ENCODE measurements at regions not wholly inside any gene's neighbourhood (a gene's known extent, or its start where the extent isn't known, plus 50 kb on each side); places are given as distances from the start of the nearest gene placed in this dataset.

- no peak overlapping the region for H3K27ac ChIP-seq (ENCODE audit: low read depth in 1 of 2, low read length in 1 of 2)
- no peaks in the 10 kb centered on the region for H3K4me1 ChIP-seq (ENCODE audit: control insufficient read depth in 5 of 5, insufficient read depth in 5 of 5, low read length in 5 of 5)
- H3K4me3 ChIP-seq: no peak overlapping the region
- H3K9me3 ChIP-seq (ENCODE audit: control insufficient read depth in 4 of 4, insufficient read depth in 3 of 4, low read length in 3 of 4): peaks cover 0 to under 1% (median 0%) of the 10 kb centered on the region in 4 donors
- H3K36me3 ChIP-seq (ENCODE audit: control insufficient read depth in 4 of 4, insufficient read depth in 4 of 4, low read length in 4 of 4): no peaks in the 10 kb centered on the region
- H3K9ac ChIP-seq (ENCODE audit: insufficient read depth in 1 of 2, low read length in 2 of 2): no peak overlapping the region
- no peak for TF ChIP-seq CTCF (IDR thresholded peaks at IDR 0.05; ENCODE audit: control extremely low read depth, extremely low read depth)
- DNase-seq: no peak
- ATAC-seq (ENCODE audit: insufficient read depth, low FRiP score): no peak
- H3K27me3 ChIP-seq (ENCODE audit: control insufficient read depth in 3 of 3, insufficient read depth in 3 of 3, low read length in 2 of 3): no peaks in the 10 kb centered on the region
- WGBS, 2 donors: 58 to 77% methylated on average over 1 of the region's 1 CpG
Observed at GRCh38 chr13:85277748-85278147, 521.5 kb downstream of the SLITRK6 start.

GRCh38 chr13:85266771-85267170 lies 532.4 kb downstream of the SLITRK6 start:
- no peak for DNase-seq
- WGBS, 2 donors: 81 to 85% methylated on average over 2 of the region's 2 CpGs
- no peak overlapping the region for H3K27ac ChIP-seq (ENCODE audit: low read depth in 1 of 2, low read length in 1 of 2)
- no peak overlapping the region for H3K4me3 ChIP-seq
- no peaks in the 10 kb centered on the region for H3K36me3 ChIP-seq (ENCODE audit: control insufficient read depth in 4 of 4, insufficient read depth in 4 of 4, low read length in 4 of 4)
- ATAC-seq (ENCODE audit: insufficient read depth, low FRiP score): no peak
- H3K27me3 ChIP-seq (ENCODE audit: control insufficient read depth in 3 of 3, insufficient read depth in 3 of 3, low read length in 2 of 3): no peaks in the 10 kb centered on the region
- no peak overlapping the region for H3K9ac ChIP-seq (ENCODE audit: insufficient read depth in 1 of 2, low read length in 2 of 2)
- no peak for TF ChIP-seq CTCF (IDR thresholded peaks at IDR 0.05; ENCODE audit: control extremely low read depth, extremely low read depth)
- H3K4me1 ChIP-seq (ENCODE audit: control insufficient read depth in 5 of 5, insufficient read depth in 5 of 5, low read length in 5 of 5): peaks cover 0 to 2% (median 0%) of the 10 kb centered on the region in 5 donors
- no peaks in the 10 kb centered on the region for H3K9me3 ChIP-seq (ENCODE audit: control insufficient read depth in 4 of 4, insufficient read depth in 3 of 4, low read length in 3 of 4)

- Histone ChIP-seq H3K4me1 (ENCODE audit: control insufficient read depth in 5 of 5, insufficient read depth in 5 of 5, low read length in 5 of 5) (peaks cover 0 to 2% (median 0%) of the 10 kb centered on the region in 5 donors), H3K9me3 (ENCODE audit: control insufficient read depth in 4 of 4, insufficient read depth in 3 of 4, low read length in 3 of 4) (no peaks in the 10 kb centered on the region), H3K4me3 (no peak overlapping the region), H3K27ac (ENCODE audit: low read depth in 1 of 2, low read length in 1 of 2) (no peak overlapping the region), H3K9ac (ENCODE audit: insufficient read depth in 1 of 2, low read length in 2 of 2) (no peak overlapping the region), H3K36me3 (ENCODE audit: control insufficient read depth in 4 of 4, insufficient read depth in 4 of 4, low read length in 4 of 4) (no peaks in the 10 kb centered on the region), H3K27me3 (ENCODE audit: control insufficient read depth in 3 of 3, insufficient read depth in 3 of 3, low read length in 2 of 3) (no peaks in the 10 kb centered on the region)
- WGBS, 2 donors: 31 to 47% methylated on average over 1 of the region's 1 CpG
- TF ChIP-seq CTCF (IDR thresholded peaks at IDR 0.05; ENCODE audit: control extremely low read depth, extremely low read depth): no peak
- DNase-seq (no peak), ATAC-seq (ENCODE audit: insufficient read depth, low FRiP score) (no peak)
Observed at GRCh38 chr13:85266331-85266730, 532.9 kb downstream of the SLITRK6 start.

GRCh38 chr13:85265296-85265695 lies 533.9 kb downstream of the SLITRK6 start:
- no peak for TF ChIP-seq CTCF (IDR thresholded peaks at IDR 0.05; ENCODE audit: control extremely low read depth, extremely low read depth)
- Histone ChIP-seq H3K4me1 (ENCODE audit: control insufficient read depth in 5 of 5, insufficient read depth in 5 of 5, low read length in 5 of 5) (peaks cover 0 to 2% (median 0%) of the 10 kb centered on the region in 5 donors), H3K27ac (ENCODE audit: low read depth in 1 of 2, low read length in 1 of 2) (no peak overlapping the region), H3K27me3 (ENCODE audit: control insufficient read depth in 3 of 3, insufficient read depth in 3 of 3, low read length in 2 of 3) (no peaks in the 10 kb centered on the region), H3K9me3 (ENCODE audit: control insufficient read depth in 4 of 4, insufficient read depth in 3 of 4, low read length in 3 of 4) (no peaks in the 10 kb centered on the region), H3K36me3 (ENCODE audit: control insufficient read depth in 4 of 4, insufficient read depth in 4 of 4, low read length in 4 of 4) (no peaks in the 10 kb centered on the region), H3K4me3 (no peak overlapping the region), H3K9ac (ENCODE audit: insufficient read depth in 1 of 2, low read length in 2 of 2) (no peak overlapping the region)
- no peak for DNase-seq
- WGBS, 2 donors: 90% methylated on average over 3 of the region's 3 CpGs
- no peak for ATAC-seq (ENCODE audit: insufficient read depth, low FRiP score)

Measured in lung (tissue), 11 donors.